NOMO-1 (cell line): ENCODE measurements at regions not wholly inside any gene's neighbourhood (a gene's known extent, or its start where the extent isn't known, plus 50 kb on each side); places are given as distances from the start of the nearest gene placed in this dataset.
"Not testable (repeated sequence)": the region's sequence is repeated elsewhere in the genome, so short reads cannot be mapped to it uniquely, and the experiment has no call there.

ENCODE experiments used
- DNase-seq, 2 experiments: peaks; one replicate each; lab custom pipeline; 2025; ENCODE audit not compliant: unreplicated experiment in 2 of 2; lab: John Stamatoyannopoulos, UW

GRCh38 chrX:43345166-43345565, 310.9 kb upstream of the MAOA start:
- DNase-seq = no peak

- peak; percentile 5 to 31 for DNase-seq
Observed at GRCh38 chrX:43349363-43349762, 306.7 kb upstream of the MAOA start.

GRCh38 chrX:43350935-43351334, 305.2 kb upstream of the MAOA start:
- DNase-seq = no peak

- no peak for DNase-seq
Observed at GRCh38 chrX:43357741-43358140, 298.4 kb upstream of the MAOA start.

GRCh38 chrX:43373032-43373431, 283.1 kb upstream of the MAOA start:
- DNase-seq = no peak

GRCh38 chrX:43375136-43375535, 281.0 kb upstream of the MAOA start:
- no peak for DNase-seq

- DNase-seq = no peak
Observed at GRCh38 chrX:43380704-43381103, 275.4 kb upstream of the MAOA start.

GRCh38 chrX:43386875-43387274, 269.2 kb upstream of the MAOA start:
- no peak for DNase-seq

GRCh38 chrX:43405191-43405590, 250.9 kb upstream of the MAOA start:
- no peak for DNase-seq

- DNase-seq = no peak
Observed at GRCh38 chrX:43423876-43424275, 232.2 kb upstream of the MAOA start.

GRCh38 chrX:43436517-43436916, 219.6 kb upstream of the MAOA start:
- no peak for DNase-seq

GRCh38 chrX:43446752-43447151, 209.3 kb upstream of the MAOA start:
- no peak for DNase-seq

GRCh38 chrX:43448688-43449087, 207.4 kb upstream of the MAOA start:
- no peak for DNase-seq

GRCh38 chrX:43450355-43450754, 205.7 kb upstream of the MAOA start:
- DNase-seq = no peak

- DNase-seq = not testable (repeated sequence)
Observed at GRCh38 chrX:43451976-43452686, 204.0 kb upstream of the MAOA start.

GRCh38 chrX:43456063-43456462, 200.0 kb upstream of the MAOA start:
- DNase-seq = no peak

- DNase-seq = no peak
Observed at GRCh38 chrX:43456906-43457305, 199.2 kb upstream of the MAOA start.

GRCh38 chrX:43467608-43468234, 188.4 kb upstream of the MAOA start:
- DNase-seq = no peak

GRCh38 chrX:43469391-43470054, 186.6 kb upstream of the MAOA start:
- DNase-seq = peak in 1 of 2 experiments; percentile 13

- no peak for DNase-seq
Observed at GRCh38 chrX:43474321-43474720, 181.8 kb upstream of the MAOA start.

- no peak for DNase-seq
Observed at GRCh38 chrX:43479070-43479469, 177.0 kb upstream of the MAOA start.

GRCh38 chrX:43479850-43480249, 176.2 kb upstream of the MAOA start:
- no peak for DNase-seq
